ENCODE measurements at regions not wholly inside any gene's neighbourhood (a gene's known extent, or its start where the extent isn't known, plus 50 kb on each side); places are given as distances from the start of the nearest gene placed in this dataset.
"Not testable (repeated sequence)": the region's sequence is repeated elsewhere in the genome, so short reads cannot be mapped to it uniquely, and the experiment has no call there.

DNA sequence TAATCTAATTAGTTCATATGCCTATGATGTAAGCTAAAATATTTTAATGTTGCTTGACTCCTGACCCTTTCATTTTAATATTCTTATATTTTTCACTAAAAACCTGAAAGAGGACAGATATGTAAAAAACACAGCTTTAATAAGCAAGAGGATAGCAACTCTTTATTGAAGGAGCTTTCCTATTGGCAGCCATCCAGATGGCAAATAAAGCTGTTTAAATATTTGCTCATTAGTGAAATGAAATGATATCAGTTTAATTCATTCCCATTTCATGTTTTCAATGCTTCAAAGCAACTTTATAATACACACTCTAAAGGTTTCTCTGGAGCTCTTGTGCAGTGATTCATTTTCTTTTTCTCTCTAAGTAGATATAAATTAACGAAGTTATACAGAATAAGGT is 473.4 kb downstream of the PCDH7 start (continued):
- TF ChIP-seq ZFP30 (CRISPR knock-in tag; IDR thresholded peaks at IDR 0.05), result no peak

DNA sequence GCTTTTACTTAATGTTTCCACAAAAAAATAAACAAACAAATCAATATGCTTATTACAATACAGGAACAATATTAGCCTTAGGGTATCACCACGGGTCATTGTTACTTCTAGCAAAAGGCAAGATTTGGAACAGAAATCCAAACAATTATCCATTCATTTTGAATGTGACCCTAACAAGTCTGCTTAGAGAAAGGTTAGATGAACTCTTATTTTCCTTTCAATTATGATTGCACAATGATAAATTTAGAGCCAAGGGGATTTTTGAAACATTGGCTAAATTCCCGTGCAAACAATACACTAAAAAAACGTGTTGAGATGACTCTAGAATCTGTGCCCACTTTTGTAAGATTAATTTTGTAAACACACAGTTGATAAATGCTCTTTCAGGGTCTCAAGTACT is 474.7 kb downstream of the PCDH7 start:
- ATAC-seq, result no peak
- TF ChIP-seq ZFP3 (CRISPR knock-in tag; IDR thresholded peaks at IDR 0.05) (no peak), ZNF70 (CRISPR knock-in tag; IDR thresholded peaks at IDR 0.05) (no peak), ZFP30 (CRISPR knock-in tag; IDR thresholded peaks at IDR 0.05) (no peak), RARB (CRISPR knock-in tag; IDR thresholded peaks at IDR 0.05) (no peak), ARNTL (CRISPR knock-in tag; IDR thresholded peaks at IDR 0.05; ENCODE audit: borderline replicate concordance, low read depth) (no peak), CSDC2 (CRISPR knock-in tag; IDR thresholded peaks at IDR 0.05) (no peak), ZC3H10 (CRISPR knock-in tag; IDR thresholded peaks at IDR 0.05) (no peak)
- TF ChIP-seq, protein P1, sequence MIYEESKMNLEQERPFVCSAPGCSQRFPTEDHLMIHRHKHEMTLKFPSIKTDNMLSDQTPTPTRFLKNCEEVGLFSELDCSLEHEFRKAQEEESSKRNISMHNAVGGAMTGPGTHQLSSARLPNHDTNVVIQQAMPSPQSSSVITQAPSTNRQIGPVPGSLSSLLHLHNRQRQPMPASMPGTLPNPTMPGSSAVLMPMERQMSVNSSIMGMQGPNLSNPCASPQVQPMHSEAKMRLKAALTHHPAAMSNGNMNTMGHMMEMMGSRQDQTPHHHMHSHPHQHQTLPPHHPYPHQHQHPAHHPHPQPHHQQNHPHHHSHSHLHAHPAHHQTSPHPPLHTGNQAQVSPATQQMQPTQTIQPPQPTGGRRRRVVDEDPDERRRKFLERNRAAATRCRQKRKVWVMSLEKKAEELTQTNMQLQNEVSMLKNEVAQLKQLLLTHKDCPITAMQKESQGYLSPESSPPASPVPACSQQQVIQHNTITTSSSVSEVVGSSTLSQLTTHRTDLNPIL (CRISPR knock-in tag; IDR thresholded peaks at IDR 0.05; ENCODE audit: low read depth), result no peak
- TF ChIP-seq, protein P2, sequence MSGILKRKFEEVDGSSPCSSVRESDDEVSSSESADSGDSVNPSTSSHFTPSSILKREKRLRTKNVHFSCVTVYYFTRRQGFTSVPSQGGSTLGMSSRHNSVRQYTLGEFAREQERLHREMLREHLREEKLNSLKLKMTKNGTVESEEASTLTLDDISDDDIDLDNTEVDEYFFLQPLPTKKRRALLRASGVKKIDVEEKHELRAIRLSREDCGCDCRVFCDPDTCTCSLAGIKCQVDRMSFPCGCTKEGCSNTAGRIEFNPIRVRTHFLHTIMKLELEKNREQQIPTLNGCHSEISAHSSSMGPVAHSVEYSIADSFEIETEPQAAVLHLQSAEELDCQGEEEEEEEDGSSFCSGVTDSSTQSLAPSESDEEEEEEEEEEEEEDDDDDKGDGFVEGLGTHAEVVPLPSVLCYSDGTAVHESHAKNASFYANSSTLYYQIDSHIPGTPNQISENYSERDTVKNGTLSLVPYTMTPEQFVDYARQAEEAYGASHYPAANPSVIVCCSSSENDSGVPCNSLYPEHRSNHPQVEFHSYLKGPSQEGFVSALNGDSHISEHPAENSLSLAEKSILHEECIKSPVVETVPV (CRISPR knock-in tag; IDR thresholded peaks at IDR 0.05), result no peak

DNA sequence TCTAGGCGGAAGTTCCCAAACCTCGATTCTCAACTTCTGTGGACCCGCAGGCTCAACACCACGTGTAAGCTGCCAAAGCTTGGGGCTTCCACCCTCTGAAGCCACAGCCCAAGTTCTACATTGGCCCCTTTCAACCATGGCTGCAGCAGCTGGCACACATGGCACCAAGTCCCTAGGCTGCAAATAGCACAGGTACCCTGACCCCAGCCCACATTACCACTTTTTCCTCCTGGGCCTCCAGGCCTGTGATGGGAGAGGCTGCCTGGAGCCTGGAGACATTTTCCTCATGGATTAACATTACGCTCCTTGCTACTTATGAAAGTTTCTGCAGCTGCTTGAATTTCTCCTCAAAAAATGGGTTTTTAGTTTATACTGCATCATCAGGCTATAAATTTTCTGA is 479.5 kb downstream of the PCDH7 start:
- TF ChIP-seq, protein P1 (CRISPR knock-in tag; IDR thresholded peaks at IDR 0.05; ENCODE audit: low read depth), result no peak
- no peak for TF ChIP-seq PPARA (CRISPR knock-in tag; IDR thresholded peaks at IDR 0.05; ENCODE audit: borderline replicate concordance)
- TF ChIP-seq SNAI2 (CRISPR knock-in tag; IDR thresholded peaks at IDR 0.05), result no peak
- no peak for TF ChIP-seq CSDC2 (CRISPR knock-in tag; IDR thresholded peaks at IDR 0.05)
- TF ChIP-seq, protein P3, sequence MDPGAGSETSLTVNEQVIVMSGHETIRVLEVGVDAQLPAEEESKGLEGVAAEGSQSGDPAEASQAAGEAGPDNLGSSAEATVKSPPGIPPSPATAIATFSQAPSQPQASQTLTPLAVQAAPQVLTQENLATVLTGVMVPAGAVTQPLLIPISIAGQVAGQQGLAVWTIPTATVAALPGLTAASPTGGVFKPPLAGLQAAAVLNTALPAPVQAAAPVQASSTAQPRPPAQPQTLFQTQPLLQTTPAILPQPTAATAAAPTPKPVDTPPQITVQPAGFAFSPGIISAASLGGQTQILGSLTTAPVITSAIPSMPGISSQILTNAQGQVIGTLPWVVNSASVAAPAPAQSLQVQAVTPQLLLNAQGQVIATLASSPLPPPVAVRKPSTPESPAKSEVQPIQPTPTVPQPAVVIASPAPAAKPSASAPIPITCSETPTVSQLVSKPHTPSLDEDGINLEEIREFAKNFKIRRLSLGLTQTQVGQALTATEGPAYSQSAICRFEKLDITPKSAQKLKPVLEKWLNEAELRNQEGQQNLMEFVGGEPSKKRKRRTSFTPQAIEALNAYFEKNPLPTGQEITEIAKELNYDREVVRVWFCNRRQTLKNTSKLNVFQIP (CRISPR knock-in tag; IDR thresholded peaks at IDR 0.05; ENCODE audit: borderline replicate concordance, low read depth), result no peak
- no peak for TF ChIP-seq ESRRG (CRISPR knock-in tag; IDR thresholded peaks at IDR 0.05)
- no peak for TF ChIP-seq TCF4 (CRISPR knock-in tag; IDR thresholded peaks at IDR 0.05; ENCODE audit: borderline replicate concordance)
- TF ChIP-seq RARB (CRISPR knock-in tag; IDR thresholded peaks at IDR 0.05), result no peak
- TF ChIP-seq, protein P2 (CRISPR knock-in tag; IDR thresholded peaks at IDR 0.05), result no peak
- TF ChIP-seq GLIS3 (CRISPR knock-in tag; IDR thresholded peaks at IDR 0.05), result no peak
- TF ChIP-seq ZFP3 (CRISPR knock-in tag; IDR thresholded peaks at IDR 0.05), result no peak
- TF ChIP-seq ZC3H10 (CRISPR knock-in tag; IDR thresholded peaks at IDR 0.05), result no peak
- TF ChIP-seq ZNF565 (CRISPR knock-in tag; conservative IDR thresholded peaks at IDR 0.05; ENCODE audit: low read depth), result no peak
- TF ChIP-seq, protein P4, sequence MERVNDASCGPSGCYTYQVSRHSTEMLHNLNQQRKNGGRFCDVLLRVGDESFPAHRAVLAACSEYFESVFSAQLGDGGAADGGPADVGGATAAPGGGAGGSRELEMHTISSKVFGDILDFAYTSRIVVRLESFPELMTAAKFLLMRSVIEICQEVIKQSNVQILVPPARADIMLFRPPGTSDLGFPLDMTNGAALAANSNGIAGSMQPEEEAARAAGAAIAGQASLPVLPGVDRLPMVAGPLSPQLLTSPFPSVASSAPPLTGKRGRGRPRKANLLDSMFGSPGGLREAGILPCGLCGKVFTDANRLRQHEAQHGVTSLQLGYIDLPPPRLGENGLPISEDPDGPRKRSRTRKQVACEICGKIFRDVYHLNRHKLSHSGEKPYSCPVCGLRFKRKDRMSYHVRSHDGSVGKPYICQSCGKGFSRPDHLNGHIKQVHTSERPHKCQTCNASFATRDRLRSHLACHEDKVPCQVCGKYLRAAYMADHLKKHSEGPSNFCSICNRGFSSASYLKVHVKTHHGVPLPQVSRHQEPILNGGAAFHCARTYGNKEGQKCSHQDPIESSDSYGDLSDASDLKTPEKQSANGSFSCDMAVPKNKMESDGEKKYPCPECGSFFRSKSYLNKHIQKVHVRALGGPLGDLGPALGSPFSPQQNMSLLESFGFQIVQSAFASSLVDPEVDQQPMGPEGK (CRISPR knock-in tag; IDR thresholded peaks at IDR 0.05; ENCODE audit: borderline replicate concordance), result no peak
- TF ChIP-seq TOX (CRISPR knock-in tag; IDR thresholded peaks at IDR 0.05; ENCODE audit: borderline replicate concordance), result no peak
- no peak for TF ChIP-seq ISL1 (CRISPR knock-in tag; IDR thresholded peaks at IDR 0.05)
- TF ChIP-seq ZNF8 (CRISPR knock-in tag; IDR thresholded peaks at IDR 0.05), result no peak
- no peak for TF ChIP-seq ZNF70 (CRISPR knock-in tag; IDR thresholded peaks at IDR 0.05)
- no peak for TF ChIP-seq ZFP30 (CRISPR knock-in tag; IDR thresholded peaks at IDR 0.05)
- TF ChIP-seq ARNTL (CRISPR knock-in tag; IDR thresholded peaks at IDR 0.05; ENCODE audit: borderline replicate concordance, low read depth), result no peak
- no peak for ATAC-seq

DNA sequence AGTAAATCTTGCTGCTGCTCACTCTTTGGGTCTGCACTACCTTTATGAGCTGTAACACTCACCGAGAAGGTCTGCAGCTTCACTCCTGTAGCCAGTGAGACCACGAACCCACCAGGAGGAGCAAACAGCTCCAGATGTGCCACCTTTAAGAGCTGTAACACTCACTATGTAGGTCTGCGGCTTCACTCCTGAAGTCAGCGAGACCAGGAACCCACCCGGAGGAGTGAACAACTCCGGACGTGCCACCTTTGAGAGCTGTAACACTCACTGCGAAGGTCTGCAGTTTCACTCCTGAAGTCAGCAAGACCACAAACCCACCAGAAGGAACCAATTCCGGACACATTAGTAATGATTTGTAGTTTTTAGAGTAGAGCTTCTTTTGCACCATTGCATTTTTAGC is 481.9 kb downstream of the PCDH7 start:
- ATAC-seq, result not testable (repeated sequence)

Measured in SK-N-SH treated with all-trans-retinoic acid at 6 μM for 48 hours (cell line).